Neural progenitor cell (in vitro differentiated cells): ENCODE measurements at regions not wholly inside any gene's neighbourhood (a gene's known extent, or its start where the extent isn't known, plus 50 kb on each side); places are given as distances from the start of the nearest gene placed in this dataset.

Experiments
- EZH2 ChIP-seq: fragments of 200-600 bp; sonication (generic); IDR thresholded peaks from 2 replicates; pipeline ENCODE4 v1.6.1; 2017; ENCODE audit warnings: antibody characterized with exemption, mild to moderate bottlenecking, moderate library complexity
- EZH2phosphoT487 ChIP-seq: fragments of 200-600 bp; sonication (generic); IDR thresholded peaks from 2 replicates; pipeline ENCODE4 v1.6.1; 2017; ENCODE audit warnings: antibody characterized with exemption
- TF ChIP-seq, protein P1 (sequence below): fragments of 200-600 bp; sonication (generic); IDR thresholded peaks from 2 replicates; pipeline ENCODE4 v1.5.1; 2017; ENCODE audit warnings: antibody characterized with exemption, mild to moderate bottlenecking

DNA sequence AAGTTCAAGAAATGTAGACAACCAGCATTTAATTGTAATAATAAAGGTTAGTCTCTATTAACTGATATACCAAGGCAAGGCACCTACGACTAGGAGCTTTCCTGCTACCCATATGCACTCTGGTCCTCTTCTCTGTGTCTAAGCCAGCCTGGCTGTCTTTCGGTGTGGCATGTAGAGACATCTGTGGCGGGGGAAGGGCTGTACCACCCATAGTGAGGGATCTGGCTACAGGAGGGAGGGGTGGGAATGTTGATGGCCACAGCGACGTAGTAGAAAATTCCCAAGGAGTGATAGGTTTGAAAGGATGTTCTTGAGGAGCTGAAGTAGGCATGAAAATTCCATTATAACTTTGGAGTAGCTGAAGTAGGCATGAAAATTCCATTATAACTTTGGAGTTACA, 344.2 kb downstream of the ATP23 start:
- TF ChIP-seq, protein P1, sequence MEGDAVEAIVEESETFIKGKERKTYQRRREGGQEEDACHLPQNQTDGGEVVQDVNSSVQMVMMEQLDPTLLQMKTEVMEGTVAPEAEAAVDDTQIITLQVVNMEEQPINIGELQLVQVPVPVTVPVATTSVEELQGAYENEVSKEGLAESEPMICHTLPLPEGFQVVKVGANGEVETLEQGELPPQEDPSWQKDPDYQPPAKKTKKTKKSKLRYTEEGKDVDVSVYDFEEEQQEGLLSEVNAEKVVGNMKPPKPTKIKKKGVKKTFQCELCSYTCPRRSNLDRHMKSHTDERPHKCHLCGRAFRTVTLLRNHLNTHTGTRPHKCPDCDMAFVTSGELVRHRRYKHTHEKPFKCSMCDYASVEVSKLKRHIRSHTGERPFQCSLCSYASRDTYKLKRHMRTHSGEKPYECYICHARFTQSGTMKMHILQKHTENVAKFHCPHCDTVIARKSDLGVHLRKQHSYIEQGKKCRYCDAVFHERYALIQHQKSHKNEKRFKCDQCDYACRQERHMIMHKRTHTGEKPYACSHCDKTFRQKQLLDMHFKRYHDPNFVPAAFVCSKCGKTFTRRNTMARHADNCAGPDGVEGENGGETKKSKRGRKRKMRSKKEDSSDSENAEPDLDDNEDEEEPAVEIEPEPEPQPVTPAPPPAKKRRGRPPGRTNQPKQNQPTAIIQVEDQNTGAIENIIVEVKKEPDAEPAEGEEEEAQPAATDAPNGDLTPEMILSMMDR = no peak
- TF ChIP-seq EZH2 (no peak), EZH2phosphoT487 (no peak)
